Panc1 (cell line): ENCODE measurements at regions not wholly inside any gene's neighbourhood (a gene's known extent, or its start where the extent isn't known, plus 50 kb on each side); places are given as distances from the start of the nearest gene placed in this dataset.
A peak's percentile ranks its signal among the peaks of the same experiment; 100 is the strongest.

ENCODE experiments used
- POLR2AphosphoS5 ChIP-seq: IDR thresholded peaks from 2 replicates; pipeline ENCODE4 v1.6.1; 2012; ENCODE audit warnings: mild to moderate bottlenecking, low read depth, low read length, moderate library complexity
- TCF7L2 ChIP-seq: IDR thresholded peaks from 2 replicates; pipeline ENCODE4 v1.6.1; 2011; ENCODE audit warnings: mild to moderate bottlenecking, low read depth, low read length, inconsistent platforms
- TF ChIP-seq, protein P1 (sequence below): fragments of 450-650 bp; IDR thresholded peaks from 2 replicates; pipeline ENCODE4 v1.5.1; 2017; ENCODE audit warnings: mild to moderate bottlenecking
- TF ChIP-seq, protein P2 (sequence below), 2 experiments: IDR thresholded peaks; 2 replicates each; pipeline ENCODE4 v1.6.1; 2011 to 2012; ENCODE audit warnings: low read depth in 2 of 2, control low read depth in 1 of 2, low read length in 1 of 2, mild to moderate bottlenecking in 1 of 2, moderate library complexity in 1 of 2; ENCODE audit not compliant: insufficient read depth in 1 of 2

DNA sequence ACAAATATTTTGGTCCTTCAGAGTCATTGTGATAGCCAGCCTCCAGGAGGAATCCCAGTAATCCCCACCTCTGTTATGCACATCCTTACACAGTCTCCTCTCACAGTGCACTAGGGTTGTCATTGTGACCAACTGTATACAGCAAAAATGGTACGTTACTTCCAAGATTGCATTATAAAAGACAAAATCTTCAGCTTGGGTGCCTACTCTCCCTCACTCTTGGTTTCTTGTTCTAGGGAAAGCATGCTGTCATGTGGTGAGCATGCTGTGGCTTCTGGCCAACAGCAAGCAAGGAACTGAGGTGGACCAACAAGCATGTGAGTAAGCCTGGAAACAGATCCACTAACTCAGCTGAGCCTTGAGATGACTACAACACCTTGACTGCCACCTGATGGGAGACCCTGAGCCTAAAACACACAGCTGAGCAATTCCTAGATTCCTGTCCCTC, 130.1 kb upstream of the DST start:
- TF ChIP-seq TCF7L2: no peak
- TF ChIP-seq, protein P1, sequence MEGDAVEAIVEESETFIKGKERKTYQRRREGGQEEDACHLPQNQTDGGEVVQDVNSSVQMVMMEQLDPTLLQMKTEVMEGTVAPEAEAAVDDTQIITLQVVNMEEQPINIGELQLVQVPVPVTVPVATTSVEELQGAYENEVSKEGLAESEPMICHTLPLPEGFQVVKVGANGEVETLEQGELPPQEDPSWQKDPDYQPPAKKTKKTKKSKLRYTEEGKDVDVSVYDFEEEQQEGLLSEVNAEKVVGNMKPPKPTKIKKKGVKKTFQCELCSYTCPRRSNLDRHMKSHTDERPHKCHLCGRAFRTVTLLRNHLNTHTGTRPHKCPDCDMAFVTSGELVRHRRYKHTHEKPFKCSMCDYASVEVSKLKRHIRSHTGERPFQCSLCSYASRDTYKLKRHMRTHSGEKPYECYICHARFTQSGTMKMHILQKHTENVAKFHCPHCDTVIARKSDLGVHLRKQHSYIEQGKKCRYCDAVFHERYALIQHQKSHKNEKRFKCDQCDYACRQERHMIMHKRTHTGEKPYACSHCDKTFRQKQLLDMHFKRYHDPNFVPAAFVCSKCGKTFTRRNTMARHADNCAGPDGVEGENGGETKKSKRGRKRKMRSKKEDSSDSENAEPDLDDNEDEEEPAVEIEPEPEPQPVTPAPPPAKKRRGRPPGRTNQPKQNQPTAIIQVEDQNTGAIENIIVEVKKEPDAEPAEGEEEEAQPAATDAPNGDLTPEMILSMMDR: peak; percentile 21; the same call in 1 of the 2 replicates
- no peak for TF ChIP-seq POLR2AphosphoS5
- TF ChIP-seq, protein P2, sequence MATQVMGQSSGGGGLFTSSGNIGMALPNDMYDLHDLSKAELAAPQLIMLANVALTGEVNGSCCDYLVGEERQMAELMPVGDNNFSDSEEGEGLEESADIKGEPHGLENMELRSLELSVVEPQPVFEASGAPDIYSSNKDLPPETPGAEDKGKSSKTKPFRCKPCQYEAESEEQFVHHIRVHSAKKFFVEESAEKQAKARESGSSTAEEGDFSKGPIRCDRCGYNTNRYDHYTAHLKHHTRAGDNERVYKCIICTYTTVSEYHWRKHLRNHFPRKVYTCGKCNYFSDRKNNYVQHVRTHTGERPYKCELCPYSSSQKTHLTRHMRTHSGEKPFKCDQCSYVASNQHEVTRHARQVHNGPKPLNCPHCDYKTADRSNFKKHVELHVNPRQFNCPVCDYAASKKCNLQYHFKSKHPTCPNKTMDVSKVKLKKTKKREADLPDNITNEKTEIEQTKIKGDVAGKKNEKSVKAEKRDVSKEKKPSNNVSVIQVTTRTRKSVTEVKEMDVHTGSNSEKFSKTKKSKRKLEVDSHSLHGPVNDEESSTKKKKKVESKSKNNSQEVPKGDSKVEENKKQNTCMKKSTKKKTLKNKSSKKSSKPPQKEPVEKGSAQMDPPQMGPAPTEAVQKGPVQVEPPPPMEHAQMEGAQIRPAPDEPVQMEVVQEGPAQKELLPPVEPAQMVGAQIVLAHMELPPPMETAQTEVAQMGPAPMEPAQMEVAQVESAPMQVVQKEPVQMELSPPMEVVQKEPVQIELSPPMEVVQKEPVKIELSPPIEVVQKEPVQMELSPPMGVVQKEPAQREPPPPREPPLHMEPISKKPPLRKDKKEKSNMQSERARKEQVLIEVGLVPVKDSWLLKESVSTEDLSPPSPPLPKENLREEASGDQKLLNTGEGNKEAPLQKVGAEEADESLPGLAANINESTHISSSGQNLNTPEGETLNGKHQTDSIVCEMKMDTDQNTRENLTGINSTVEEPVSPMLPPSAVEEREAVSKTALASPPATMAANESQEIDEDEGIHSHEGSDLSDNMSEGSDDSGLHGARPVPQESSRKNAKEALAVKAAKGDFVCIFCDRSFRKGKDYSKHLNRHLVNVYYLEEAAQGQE (IDR thresholded peaks at IDR 0.05; ENCODE audit: insufficient read depth in 1 of 2, low read depth in 2 of 2, low read length in 1 of 2): no peak
